Esophagus squamous epithelium (tissue), 4 donors: ENCODE measurements at regions not wholly inside any gene's neighbourhood (a gene's known extent, or its start where the extent isn't known, plus 50 kb on each side); places are given as distances from the start of the nearest gene placed in this dataset.

Experiments
- POLR2A ChIP-seq, 4 donors: fragments of 450-650 bp; IDR thresholded peaks; one replicate each; pipeline ENCODE4 v1.6.1; 2017; ENCODE audit warnings: antibody characterized with exemption in 4 of 4, mild to moderate bottlenecking in 4 of 4, moderate library complexity in 3 of 4
- TF ChIP-seq, protein P1 (sequence below), 6 experiments: fragments of 450-650 bp in 4 of 6; fragments of 200-600 bp in 2 of 6; sonication (generic) in 2 of 6; IDR thresholded peaks; one replicate each; pipeline ENCODE4 v1.5.1; 2016 to 2019; ENCODE audit warnings: antibody characterized with exemption in 6 of 6, mild to moderate bottlenecking in 4 of 6, moderate library complexity in 4 of 6

DNA sequence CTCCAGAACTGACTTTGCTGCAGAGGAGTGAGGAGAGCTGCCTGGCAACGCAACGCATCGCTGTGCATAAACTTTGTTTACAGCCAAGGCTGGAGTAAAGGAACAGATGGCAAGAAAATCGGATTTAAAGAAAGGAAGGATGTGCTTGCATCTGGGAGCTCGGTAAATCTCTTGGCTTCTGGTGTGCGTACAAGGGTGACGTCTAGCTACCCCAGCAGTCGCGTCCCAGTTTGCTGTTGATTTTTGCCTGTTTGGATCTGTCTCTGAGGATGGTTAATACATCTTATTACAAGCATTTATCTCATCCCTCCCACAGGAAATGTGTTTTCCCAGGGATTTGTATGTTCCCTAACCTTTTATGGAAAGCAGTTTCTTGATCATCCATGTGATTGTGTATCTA, 73.3 kb upstream of the RALGPS2 start:
- TF ChIP-seq, protein P1, sequence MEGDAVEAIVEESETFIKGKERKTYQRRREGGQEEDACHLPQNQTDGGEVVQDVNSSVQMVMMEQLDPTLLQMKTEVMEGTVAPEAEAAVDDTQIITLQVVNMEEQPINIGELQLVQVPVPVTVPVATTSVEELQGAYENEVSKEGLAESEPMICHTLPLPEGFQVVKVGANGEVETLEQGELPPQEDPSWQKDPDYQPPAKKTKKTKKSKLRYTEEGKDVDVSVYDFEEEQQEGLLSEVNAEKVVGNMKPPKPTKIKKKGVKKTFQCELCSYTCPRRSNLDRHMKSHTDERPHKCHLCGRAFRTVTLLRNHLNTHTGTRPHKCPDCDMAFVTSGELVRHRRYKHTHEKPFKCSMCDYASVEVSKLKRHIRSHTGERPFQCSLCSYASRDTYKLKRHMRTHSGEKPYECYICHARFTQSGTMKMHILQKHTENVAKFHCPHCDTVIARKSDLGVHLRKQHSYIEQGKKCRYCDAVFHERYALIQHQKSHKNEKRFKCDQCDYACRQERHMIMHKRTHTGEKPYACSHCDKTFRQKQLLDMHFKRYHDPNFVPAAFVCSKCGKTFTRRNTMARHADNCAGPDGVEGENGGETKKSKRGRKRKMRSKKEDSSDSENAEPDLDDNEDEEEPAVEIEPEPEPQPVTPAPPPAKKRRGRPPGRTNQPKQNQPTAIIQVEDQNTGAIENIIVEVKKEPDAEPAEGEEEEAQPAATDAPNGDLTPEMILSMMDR (IDR thresholded peaks at IDR 0.05) = no peak
- TF ChIP-seq POLR2A (IDR thresholded peaks at IDR 0.05) = no peak
